Stimulated activated CD4-positive, alpha-beta T cell treated with anti-CD3 and anti-CD28 coated beads, Interleukin-12 subunit alpha, Interleukin-12 subunit beta, amount 100 ng/mL, for 48 hours (primary cell): ENCODE measurements at regions not wholly inside any gene's neighbourhood (a gene's known extent, or its start where the extent isn't known, plus 50 kb on each side); places are given as distances from the start of the nearest gene placed in this dataset.

ENCODE experiments used
- DNase-seq, 3 donors: peaks; one replicate each; pipeline ENCODE4 v3.0.0-alpha.2; 2020; ENCODE audit warnings: low read depth in 2 of 3, low spot score in 1 of 3

DNA sequence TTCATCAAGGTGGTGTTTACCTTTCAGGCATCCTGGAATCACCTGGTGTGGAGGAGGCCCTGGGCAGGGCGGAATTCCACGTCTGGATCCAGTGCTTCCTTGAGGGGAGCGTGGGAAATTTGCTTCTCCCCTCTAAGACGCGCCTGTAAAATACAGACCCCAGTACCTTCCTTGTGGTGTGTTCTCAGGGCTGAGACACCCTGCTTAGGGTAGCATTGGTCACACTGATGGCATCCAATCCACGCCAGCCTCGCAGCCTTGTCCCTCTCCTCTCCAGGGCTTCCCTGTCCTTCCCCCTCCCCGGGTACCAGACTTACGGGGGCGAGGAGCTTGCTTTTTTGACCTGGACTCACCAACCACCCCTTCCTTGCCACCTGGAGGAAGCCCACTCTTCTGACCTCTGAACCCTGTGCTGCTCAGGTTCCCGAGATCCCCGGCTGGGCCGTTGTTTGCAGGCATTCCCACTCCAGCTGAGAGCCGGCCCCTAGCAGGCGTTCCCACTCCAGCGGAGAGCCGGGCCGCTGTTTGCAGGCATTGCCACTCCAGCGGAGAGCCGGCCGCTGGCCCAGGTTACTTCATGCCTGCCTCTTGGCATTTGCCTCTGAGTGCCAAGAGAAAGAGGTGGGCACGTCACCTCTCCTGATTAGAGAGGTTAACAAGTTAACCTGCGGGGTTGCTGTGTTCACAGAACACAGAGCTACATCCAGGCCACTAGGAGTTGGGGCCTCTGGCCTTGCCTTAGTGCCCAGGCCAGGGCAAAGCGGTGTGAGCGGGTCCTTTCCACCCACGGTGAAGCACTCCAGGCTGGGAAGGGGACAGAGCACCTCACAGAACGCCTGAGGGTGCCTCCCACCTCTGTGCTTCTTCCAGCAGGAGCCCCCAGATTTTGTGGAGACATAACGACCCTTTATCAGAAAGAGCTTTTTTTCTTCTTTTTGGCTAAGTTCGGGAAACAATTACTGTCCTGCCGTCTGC lies 254.0 kb upstream of the PPP2R2D start:
- no peak for DNase-seq

DNA sequence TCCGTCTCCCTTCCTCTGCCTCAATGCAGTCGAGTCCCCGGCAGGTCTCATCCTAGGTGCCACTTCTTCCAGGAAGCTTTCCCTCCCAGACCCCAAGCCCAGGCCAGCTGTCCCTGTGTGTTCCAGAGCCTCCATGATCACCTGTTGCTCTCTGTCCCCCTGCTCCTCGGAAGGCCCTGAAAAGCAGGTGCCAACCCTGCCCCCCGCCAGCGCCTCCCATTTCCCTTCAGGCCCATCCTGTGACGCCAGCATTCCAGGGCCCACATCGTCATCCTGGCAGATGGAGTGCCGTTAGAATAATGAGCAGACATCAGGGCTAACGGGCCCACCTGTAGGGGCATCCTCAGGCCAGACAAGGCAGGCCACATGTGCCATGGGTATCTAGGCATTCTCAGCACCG lies 253.0 kb upstream of the PPP2R2D start:
- no peak for DNase-seq

DNA sequence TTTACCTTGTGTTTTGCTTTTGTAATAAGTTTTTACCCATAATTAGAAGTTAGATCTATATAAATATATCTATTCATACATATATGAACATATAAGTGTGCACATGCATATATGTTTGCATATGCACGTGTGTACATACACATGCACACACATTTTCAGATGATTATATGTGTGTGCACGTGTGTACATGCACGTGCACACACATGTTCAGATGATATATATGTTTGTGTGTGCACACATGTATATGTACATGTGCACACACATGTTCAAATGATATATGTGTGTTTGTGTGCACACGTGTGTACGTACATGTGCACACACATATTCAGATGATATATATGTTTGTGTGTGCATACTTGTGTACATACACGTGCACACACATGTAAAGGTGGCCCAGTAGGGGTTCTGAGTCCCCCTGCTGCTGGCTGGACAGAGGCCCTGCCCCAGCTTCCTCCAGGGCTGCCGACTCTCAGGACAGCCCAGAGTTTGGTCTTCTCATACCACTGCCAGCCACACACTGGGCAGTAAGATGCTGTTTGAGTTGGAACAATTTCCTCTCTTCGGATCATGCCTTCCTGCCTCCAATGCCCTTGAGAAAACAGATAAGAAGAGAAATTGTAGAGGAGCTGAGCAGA lies 252.3 kb upstream of the PPP2R2D start:
- no peak for DNase-seq

DNA sequence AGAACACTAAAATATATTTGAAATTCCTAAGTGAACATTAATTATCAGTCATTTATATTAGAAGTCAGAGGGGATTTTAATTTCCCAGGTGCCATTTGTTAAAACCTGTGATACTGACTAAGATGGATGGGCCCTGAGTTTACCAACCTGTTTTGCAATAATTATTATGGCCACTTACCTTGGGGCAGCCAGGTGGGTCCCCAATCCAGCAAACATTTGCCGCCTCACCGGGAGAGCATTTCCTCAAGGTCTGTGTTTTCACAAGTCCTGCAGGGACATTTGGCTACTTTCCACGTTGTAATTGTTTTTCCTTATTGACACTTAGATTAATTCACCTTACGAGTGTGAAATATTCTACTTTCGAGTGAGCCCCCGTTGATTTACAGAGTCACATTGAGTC lies 251.2 kb upstream of the PPP2R2D start:
- no peak for DNase-seq

DNA sequence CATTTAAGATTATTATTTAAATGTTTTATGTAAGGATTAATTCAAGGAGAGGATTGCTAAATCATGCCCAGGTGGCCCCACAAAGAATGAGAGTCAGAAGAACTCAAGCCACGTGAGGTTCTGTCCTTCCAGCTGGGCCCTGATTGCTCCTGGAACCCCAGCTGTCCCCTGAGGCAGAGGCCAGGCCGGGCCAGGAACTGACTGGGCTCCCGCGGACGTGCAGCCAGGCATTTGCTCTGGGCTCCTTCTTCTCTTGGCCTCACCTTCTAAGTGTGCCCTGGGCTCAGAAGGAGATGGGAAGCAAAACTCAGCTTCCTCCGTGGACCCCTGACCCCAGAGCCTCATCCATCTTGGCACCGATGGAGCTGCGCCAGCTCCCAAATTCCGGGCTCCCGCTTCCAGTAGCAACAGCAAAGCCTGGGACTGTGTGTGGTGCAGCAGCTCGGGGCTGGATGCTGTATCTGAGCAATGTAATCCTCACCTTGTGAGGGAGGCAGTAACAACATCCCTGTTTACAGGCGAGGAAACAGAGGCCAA lies 250.6 kb upstream of the PPP2R2D start:
- DNase-seq: no peak

DNA sequence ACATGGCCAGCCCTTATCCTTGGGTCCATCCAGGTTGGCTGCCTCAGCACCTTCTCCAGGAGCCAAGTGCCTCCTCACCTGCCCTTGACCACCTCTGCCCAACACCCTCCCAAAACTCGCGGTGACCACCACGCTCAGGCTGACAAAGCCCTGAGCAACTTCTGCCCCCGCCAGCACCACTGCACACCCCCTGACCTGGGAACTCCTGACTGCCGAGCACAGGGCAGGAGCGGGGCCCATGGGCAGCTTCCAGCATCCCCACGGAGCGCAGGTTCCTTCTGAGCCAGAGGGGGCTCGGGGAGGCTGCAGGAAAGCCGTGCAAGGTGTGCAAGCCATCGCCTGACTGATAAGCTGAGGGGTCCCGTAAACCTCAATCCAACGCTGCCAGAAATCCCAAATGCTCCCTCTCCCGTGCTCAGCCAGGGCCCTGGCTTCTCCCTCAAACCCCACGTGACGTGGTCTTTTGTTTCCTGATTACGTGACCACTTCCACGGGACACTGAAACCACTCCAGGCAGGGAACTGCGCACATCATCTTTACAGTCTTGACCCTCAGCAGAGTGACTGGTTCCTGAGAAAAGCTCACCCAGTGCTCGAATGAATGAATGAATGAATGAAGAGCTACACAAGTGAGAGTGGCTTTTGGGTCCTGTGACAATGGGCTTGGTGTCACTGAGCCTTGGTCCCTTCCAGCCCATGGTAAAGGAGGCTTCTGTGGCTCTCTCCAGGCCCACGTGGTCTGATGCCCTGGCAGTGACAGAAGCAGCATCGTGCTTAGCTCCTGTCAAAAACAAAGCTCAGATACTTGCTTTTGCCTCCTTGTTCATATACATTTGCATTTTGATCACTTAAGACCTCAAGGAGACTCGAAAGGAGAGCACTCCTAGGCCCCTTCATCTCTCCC lies 249.8 kb upstream of the PPP2R2D start:
- no peak for DNase-seq

DNA sequence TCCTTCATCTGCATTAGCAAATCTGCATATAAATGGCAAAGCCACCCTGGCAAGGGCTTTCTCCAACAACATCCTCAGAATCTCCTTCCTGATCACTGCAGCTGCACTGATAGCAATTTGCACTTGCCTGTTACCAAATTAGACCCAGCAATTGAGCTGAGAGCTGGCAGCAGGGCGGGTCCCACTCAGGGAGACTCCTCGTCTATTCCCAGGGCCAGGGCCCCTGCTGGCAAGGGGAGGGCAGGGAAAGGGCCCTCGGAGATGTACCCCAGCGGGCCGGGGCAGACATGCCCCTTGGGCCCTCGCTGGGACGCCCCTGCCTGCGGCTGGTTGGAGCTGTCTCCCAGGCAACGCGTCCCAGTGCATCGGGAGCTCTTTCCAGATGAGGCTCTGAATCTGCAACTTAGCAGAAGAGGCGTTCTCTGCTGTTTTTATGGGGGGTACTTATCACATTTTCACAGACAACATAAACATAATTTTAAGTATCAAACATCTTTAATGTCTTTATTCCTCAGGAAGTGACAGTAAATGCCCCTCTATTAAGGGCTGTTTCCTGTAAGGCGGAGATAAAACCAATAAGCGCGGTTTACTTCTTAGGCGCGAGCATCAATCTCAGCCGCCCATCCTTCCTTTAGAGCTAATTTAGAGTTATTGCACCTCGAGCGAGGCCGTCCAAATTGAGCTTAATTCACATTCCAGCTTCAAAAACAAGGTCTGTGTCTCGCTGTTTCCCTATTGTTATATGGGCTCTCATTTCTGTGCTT lies 249.0 kb upstream of the PPP2R2D start:
- DNase-seq: no peak

DNA sequence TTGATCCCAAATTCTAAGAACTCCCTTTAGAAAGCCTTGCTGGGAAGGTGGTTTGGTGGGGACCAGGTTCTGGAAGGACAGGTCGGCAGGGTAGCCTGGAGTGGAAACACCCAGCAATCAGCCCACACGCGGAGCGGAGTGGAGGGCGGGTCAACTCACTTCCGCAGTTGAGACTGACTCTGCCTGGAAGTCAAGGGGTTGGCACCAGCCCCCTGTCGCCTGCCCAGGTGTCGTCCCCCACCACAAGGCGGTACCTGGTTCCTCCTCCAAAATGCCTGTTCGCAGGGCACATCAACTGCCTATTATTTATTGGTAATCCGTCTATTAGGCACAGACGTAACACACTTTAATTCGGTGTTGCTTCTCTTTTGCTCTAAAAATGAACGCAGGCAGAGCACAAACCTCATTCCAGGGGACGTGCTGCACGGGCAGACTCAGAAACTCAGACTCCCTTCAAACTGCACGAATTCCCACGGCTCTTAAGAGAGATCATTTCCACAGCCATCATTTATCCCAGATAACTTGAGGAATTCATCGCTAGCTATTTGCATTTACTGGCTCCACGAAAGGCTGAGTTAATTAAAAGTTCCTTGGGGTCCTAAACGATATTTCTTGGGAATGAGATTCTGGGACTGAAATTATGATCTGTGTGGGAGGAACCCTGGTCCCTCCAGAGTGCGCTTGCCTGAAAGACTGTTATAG lies 248.2 kb upstream of the PPP2R2D start:
- no peak for DNase-seq

DNA sequence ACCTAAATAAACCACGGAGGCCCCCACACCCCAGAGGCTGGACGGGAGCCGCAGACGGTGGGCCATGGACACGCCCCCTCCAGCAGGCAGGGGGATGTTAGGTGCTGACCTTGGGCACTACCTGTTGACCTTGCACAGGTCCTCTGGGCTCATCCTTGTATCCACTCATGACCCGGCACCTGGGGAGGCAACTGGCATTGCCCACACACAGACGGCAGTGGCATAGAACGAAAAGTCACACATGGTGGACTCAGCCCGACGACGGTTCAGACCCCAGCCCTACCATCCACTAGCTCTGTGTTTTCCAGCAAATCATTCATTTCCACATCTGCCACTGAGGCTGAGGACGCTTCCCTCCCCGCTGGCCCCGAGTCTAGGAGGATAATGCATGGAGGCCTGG lies 247.7 kb upstream of the PPP2R2D start:
- DNase-seq: no peak

DNA sequence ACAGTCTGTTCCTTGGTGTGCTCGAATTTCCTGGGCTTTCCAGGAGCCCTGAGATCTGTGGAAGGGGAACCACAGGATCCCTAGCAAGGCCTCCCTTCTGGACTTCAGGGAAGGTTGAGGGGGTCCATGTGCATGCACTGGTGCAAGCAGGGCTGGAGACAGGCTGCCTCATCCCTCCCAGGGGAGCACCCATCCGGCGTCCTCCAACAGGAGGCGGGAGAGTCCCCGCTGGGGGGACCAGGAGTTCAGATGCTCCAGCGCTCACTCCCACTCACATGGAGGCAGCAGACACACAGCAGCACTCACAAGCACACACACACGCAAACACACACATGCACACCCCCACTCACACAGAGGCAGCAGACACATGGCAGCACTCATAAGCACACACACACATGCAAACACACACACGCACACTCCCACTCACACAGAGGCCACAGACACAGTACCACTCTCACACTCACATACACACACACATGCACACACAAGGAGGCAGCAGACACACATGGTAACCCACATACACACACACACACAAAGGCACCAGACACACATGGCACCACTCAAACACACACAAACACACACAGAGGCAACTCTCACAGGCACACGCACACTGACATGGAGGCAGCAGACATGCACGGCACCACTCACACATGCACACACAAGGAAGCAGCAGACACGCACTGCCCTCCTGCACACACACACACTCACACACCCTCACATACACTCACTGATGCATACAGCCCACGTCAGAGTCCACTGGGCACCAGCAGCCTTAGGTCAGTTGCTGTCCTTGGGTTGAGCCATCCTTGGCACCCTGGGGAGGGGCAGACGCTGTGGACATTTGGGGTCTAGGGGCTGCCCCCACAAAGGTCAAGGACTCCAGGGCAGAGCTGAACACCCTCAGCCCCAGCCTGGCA lies 247.0 kb upstream of the PPP2R2D start:
- no peak for DNase-seq

DNA sequence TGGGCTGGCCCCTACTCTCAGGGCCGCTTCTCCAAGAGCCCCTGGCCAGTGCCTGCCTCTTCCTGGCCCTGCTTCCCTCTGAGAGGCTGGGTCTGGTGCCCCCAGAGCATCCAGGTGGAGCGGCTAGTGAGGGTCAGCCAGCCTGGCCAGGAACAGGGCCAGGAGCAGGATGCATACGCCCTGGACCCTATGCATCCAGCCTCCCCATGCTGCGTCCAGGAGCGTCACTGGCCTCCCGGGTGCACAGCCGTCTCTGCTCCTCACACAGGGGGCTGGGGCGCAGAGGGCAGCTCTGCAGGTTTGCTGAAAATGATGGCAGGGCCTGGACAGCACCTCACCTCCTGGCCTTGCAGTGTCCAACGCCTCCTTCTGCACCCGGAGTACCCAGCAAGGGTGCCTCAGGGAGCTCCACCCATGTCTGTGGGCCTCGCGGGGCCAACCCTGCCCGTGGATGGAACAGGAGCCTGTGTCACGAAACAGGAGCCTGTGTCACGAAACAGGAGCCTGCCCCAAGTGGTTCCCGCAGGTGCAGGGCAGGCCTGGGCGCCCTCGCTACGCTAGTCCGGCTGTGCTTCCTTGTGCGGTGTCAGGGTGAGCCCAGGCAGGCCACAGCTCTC lies 246.2 kb upstream of the PPP2R2D start:
- no peak for DNase-seq

DNA sequence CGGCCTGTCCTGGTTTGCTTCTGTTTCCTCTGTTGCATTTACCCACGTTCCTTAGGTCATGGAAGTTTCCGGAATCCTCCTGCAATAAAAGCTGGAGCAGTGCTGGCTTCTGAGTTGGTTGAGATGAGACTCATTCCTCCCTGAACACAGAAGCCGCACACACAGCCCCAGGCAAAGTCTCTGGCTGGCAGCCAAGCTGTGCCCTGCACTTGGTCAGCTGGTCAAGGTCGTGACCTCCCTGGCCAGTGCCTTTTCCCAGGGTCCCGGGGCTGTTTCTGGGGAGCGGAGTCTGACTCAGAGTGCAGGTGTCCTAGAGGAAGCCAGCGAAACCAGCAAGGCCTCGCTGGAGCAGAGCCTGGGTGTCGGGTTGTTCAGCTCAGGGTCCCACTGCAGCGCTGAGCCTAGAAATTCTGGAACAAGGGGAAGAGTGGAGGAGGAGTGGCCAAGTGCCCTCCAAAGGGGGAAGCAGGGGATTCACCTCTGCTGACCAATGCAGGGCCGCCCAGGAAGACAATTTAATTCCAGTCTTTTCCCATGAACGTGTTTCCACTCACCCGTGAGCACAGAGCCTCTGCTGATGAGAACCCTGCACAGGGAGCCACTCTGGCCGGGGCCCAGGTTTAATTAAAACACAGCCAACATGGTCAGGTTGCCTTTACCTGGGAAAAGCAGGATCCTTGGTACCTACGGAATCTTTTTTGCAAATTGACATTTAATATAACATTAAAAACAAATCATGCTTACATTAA lies 245.5 kb upstream of the PPP2R2D start:
- no peak for DNase-seq

DNA sequence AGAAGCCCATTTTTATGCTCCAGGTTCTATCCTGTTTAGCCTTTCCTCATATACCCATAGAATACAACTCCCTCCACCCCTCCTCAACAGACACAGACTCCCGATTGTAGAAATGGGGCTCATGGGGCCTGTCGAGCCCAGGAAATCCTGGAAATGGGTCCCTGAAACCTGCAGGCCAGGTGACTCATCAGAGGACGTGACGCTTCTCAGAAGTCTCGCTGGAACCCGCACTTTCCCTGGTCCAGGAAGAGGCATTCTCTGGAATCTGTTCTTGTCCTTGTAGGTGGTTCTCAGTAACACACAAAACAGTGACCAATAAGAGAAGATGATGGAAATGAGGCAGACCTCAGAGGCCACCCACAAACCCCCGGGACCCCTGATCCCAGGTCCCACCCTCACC lies 244.8 kb upstream of the PPP2R2D start:
- no peak for DNase-seq

DNA sequence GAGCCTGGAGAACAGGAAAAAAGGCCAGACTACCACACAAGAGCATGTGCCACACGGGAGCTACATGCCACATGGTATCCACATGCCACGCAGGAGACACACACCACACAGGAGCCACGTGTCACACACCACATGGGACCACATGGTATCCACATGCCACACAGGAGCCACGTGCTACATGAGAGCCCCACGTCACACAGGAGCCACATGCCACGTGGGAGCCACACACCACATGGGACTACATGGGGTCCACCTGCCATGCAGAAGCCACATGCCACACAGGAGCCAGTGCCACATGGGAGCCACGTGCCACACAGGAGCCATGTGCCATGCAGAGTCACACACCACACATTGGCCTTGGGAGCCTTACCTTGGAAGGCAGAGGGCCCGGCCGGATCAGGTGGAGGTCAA lies 244.4 kb upstream of the PPP2R2D start:
- DNase-seq: no peak

DNA sequence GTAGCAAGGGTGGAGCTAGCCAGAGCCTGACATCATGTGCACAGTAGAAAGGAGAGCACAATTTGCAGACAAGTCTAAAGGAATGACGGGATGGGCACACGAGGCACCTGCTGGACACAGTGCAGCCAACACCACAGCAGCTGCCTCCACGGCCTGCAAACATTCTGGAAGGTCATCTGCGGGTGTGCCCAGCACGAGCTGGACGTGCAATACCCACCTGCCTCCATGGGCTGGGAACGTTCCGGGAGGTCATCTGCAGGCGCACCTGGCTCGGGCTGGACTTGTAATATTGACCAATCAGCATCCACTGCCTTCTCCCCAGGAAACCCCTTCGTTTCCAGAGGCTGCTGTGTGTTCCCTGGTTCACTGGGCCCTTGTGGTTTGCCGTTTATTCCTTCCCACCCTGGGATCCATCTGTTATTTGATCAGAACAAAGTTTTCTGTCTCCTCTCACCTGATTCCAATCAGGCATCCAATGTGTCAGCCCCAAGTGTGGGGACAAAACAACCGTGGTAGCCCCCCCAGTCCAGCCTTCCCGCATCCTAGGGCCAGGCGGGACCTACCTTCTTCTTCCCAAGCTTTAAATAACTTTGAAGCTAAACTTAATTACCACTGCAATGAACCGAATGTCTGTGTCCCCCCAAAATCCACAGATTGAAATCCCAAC lies 243.4 kb upstream of the PPP2R2D start:
- DNase-seq: no peak

DNA sequence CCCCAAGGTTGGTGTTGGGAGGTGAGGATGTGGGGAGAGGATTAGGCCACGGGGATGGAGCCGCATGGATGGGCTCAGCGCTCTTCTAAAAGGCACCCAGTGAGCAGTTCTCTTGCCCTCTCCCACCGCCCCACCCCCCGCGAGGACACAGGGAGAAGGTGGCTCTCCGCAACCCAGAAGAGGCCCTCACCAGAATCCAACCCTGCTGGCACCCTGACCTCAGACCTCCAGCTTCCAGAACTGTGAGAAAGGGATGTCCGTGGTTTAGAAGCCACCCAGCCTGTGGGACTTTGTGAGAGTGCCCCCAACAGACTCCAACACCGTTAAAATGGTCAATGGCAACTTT lies 242.8 kb upstream of the PPP2R2D start:
- no peak for DNase-seq

DNA sequence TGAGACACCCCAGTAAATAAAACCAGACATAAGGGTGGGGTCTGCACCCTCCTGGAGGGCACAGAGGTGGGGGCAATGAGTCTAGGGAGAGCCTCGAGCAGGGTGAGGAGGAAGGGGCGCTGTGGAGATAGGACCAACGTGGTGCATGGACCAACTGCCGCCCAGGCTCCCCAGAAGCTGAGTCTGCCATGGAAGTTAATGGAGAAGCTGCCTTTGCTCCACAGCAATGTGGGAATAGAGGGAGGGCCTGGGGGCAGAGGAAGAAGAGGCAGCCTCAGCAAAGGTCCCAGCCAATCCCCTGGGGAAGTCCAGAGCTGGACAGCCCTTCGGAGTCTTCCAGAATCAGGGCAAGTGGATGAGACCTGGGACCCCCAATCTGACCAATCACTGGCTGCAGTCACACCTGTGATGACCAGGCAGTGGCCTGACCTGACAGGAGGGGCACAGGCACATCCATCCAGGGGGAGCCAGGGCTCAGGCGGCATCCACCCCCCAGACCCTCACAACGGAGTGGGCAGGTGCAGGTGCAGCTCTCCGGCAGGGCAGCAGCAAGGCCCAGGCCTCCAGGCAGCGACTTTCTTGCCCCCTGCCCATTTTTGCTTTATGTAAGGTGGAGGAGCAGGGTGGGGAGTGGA lies 242.2 kb upstream of the PPP2R2D start:
- no peak for DNase-seq
